SK-N-SH (cell line): ENCODE measurements at regions not wholly inside any gene's neighbourhood (a gene's known extent, or its start where the extent isn't known, plus 50 kb on each side); places are given as distances from the start of the nearest gene placed in this dataset.

Experiments
- CTCF ChIA-PET: fragments of 300-600, 350-600 bp; formaldehyde crosslinking; extraction: SDS; loops from one replicate; lab custom pipeline; 2021; lab: Yijun Ruan, JAX
- POLR2A ChIA-PET: fragments of 350-600 bp; sonication (Branson Sonifier 250); formaldehyde crosslinking; extraction: SDS; loops from one replicate; lab custom pipeline; 2020; ENCODE audit warnings: antibody characterized with exemption, inconsistent platforms; lab: Yijun Ruan, JAX
- DNase-seq: peaks from one replicate; pipeline ENCODE4 v3.0.0; 2012
- H2AFZ ChIP-seq: fragments of 200-600 bp; sonication (generic); 2 replicates; pipeline ENCODE4 v1.8.1; 2016; ENCODE audit warnings: antibody characterized with exemption, mild to moderate bottlenecking, low read depth
- H3F3A ChIP-seq: fragments of 200-600 bp; sonication (generic); replicated peaks from 2 replicates; pipeline ENCODE3; 2016; ENCODE audit warnings: antibody characterized with exemption, mild to moderate bottlenecking; ENCODE audit not compliant: insufficient read depth
- H3K27ac ChIP-seq, 2 experiments: fragments of 200-500 bp in 1 of 2; fragments of 200-600 bp in 1 of 2; sonication (Bioruptor generic) in 1 of 2; sonication (generic), shearing (Covaris generic) in 1 of 2; 2 replicates each; pipeline versions ENCODE4 v1.5.1 to v1.6.1; 2014 to 2016; ENCODE audit warnings: low read depth in 2 of 2, inconsistent platforms in 1 of 2, low read length in 1 of 2, mild to moderate bottlenecking in 1 of 2, mixed read lengths in 1 of 2
- H3K27me3 ChIP-seq: fragments of 200-600 bp; sonication (generic), shearing (Covaris generic); 2 replicates; pipeline ENCODE4 v1.6.1; 2016; ENCODE audit warnings: mixed run types; ENCODE audit not compliant: insufficient read depth
- H3K36me3 ChIP-seq, 2 experiments: fragments of 200-500 bp in 1 of 2; fragments of 200-600 bp in 1 of 2; sonication (Bioruptor generic) in 1 of 2; sonication (generic) in 1 of 2; replicated peaks in 1 of 2; 2 replicates each; pipeline versions ENCODE3 to v1.5.1; 2014 to 2016; ENCODE audit warnings: low read length in 1 of 2, mild to moderate bottlenecking in 1 of 2; ENCODE audit not compliant: insufficient read depth in 2 of 2, control insufficient read depth in 1 of 2
- H3K4me1 ChIP-seq, 2 experiments: fragments of 200-500 bp in 1 of 2; fragments of 200-600 bp in 1 of 2; sonication (Bioruptor generic) in 1 of 2; sonication (generic), shearing (Covaris generic) in 1 of 2; 2 replicates each; pipeline versions ENCODE4 v1.5.1 to v1.6.1; 2014 to 2016; ENCODE audit warnings: low read depth in 1 of 2, low read length in 1 of 2, mixed run types in 1 of 2; ENCODE audit not compliant: insufficient read depth in 2 of 2, control insufficient read depth in 1 of 2
- H3K4me2 ChIP-seq: fragments of 200-600 bp; sonication (generic), shearing (Covaris generic); 2 replicates; pipeline ENCODE4 v1.6.1; 2017; ENCODE audit warnings: mixed run types
- H3K4me3 ChIP-seq, 2 experiments: fragments of 200-500 bp in 1 of 2; fragments of 200-600 bp in 1 of 2; sonication (Bioruptor generic) in 1 of 2; sonication (generic), shearing (Covaris generic) in 1 of 2; 2 replicates each; pipeline versions ENCODE4 v1.5.1 to v1.8.1; 2014 to 2016; ENCODE audit warnings: low read depth in 2 of 2, inconsistent platforms in 1 of 2, low read length in 1 of 2, mild to moderate bottlenecking in 1 of 2, mixed read lengths in 1 of 2, moderate library complexity in 1 of 2
- H3K79me2 ChIP-seq: fragments of 200-600 bp; sonication (generic); 2 replicates; pipeline ENCODE4 v1.8.1; 2017; ENCODE audit warnings: mild to moderate bottlenecking; ENCODE audit not compliant: insufficient read depth
- H3K9ac ChIP-seq: fragments of 200-600 bp; sonication (generic); 2 replicates; pipeline ENCODE4 v1.6.1; 2017; ENCODE audit warnings: mixed run types
- H3K9me2 ChIP-seq: fragments of 200-600 bp; sonication (generic); 2 replicates; pipeline ENCODE4 v1.6.1; 2017; ENCODE audit warnings: mixed run types
- H3K9me3 ChIP-seq: fragments of 200-600 bp; sonication (generic); 2 replicates; pipeline ENCODE4 v1.6.1; 2017; ENCODE audit warnings: mixed run types, mild to moderate bottlenecking, moderate library complexity
- H4K20me1 ChIP-seq: fragments of 200-600 bp; sonication (generic); 2 replicates; pipeline ENCODE4 v1.6.1; 2017; ENCODE audit warnings: mild to moderate bottlenecking, mixed run types; ENCODE audit not compliant: insufficient read depth
- CHD2 ChIP-seq: fragments of 150-350 bp; IDR thresholded peaks from 2 replicates; pipeline ENCODE4 v1.6.1; 2018; ENCODE audit warnings: low read length; ENCODE audit not compliant: partially characterized antibody
- EZH2phosphoT487 ChIP-seq: fragments of 200-600 bp; sonication (generic); IDR thresholded peaks from 2 replicates; pipeline ENCODE4 v1.6.1; 2017; ENCODE audit warnings: low read depth, mixed run types, mild to moderate bottlenecking, antibody characterized with exemption, moderate library complexity, borderline replicate concordance
- FOXM1 ChIP-seq: IDR thresholded peaks from 2 replicates; pipeline ENCODE4 v1.4.0; 2012; ENCODE audit warnings: low read depth, mild to moderate bottlenecking
- JUND ChIP-seq: IDR thresholded peaks from 2 replicates; pipeline ENCODE4 v1.4.0; 2012
- MEF2A ChIP-seq: IDR thresholded peaks from 2 replicates; pipeline ENCODE4 v1.4.0; 2012; ENCODE audit warnings: low read depth, borderline replicate concordance
- MXI1 ChIP-seq: IDR thresholded peaks from 2 replicates; pipeline ENCODE4 v1.6.1; 2012; ENCODE audit warnings: mild to moderate bottlenecking, low read depth, low read length, improper control_type of control experiment
- NFIC ChIP-seq: IDR thresholded peaks from 2 replicates; pipeline ENCODE4 v1.4.0; 2012; ENCODE audit warnings: borderline replicate concordance
- RCOR1 ChIP-seq: fragments of 150-350 bp; IDR thresholded peaks from 2 replicates; pipeline ENCODE4 v1.6.1; 2017; ENCODE audit warnings: antibody characterized with exemption, low read length
- RXRA ChIP-seq: IDR thresholded peaks from 2 replicates; pipeline ENCODE4 v1.4.0; 2012; ENCODE audit warnings: low read depth, mild to moderate bottlenecking, borderline replicate concordance
- SIN3A ChIP-seq: IDR thresholded peaks from 2 replicates; pipeline ENCODE4 v1.6.1; 2012; ENCODE audit warnings: low read depth, mild to moderate bottlenecking, low read length, moderate library complexity, borderline replicate concordance
- TAF1 ChIP-seq: IDR thresholded peaks from 2 replicates; pipeline ENCODE4 v1.6.1; 2012; ENCODE audit warnings: low read depth, mild to moderate bottlenecking, low read length, moderate library complexity, borderline replicate concordance
- TEAD4 ChIP-seq: IDR thresholded peaks from 2 replicates; pipeline ENCODE4 v1.4.0; 2012; ENCODE audit warnings: mild to moderate bottlenecking, borderline replicate concordance; ENCODE audit not compliant: insufficient read depth
- YY1 ChIP-seq: IDR thresholded peaks from 2 replicates; pipeline ENCODE4 v1.4.0; 2012; ENCODE audit warnings: low read depth, mild to moderate bottlenecking
- TF ChIP-seq, protein P1 (sequence below): fragments of 200-600 bp; sonication (generic); IDR thresholded peaks from 2 replicates; pipeline ENCODE4 v1.6.1; 2017; ENCODE audit warnings: antibody characterized with exemption, mild to moderate bottlenecking, moderate library complexity
- TF ChIP-seq, protein P2 (sequence below): IDR thresholded peaks from 2 replicates; pipeline ENCODE4 v1.4.0; 2012; ENCODE audit warnings: low read depth, borderline replicate concordance
- TF ChIP-seq, protein P3 (sequence below): IDR thresholded peaks from 2 replicates; pipeline ENCODE4 v1.4.0; 2012; ENCODE audit warnings: low read depth, borderline replicate concordance

DNA sequence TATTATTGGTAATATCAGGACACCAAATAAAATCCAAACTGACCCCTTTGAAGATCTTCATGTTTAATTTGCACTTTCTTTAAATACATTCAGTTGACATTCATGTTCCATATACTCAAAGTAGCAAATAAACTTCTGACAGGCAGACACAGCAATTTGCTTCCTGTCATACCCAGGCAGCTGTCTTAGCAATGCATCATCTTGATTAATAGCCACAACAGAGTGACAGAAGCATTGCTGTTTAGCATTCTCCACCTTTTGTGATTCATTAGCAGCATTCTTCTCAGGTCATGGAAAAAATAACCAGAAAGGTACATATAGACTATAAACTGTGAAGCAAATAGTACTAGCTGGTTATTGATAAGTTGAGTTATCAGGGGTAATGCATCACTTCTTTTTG, 366.8 kb downstream of the CYLC2 start:
- CTCF ChIA-PET, result no interaction called here
- H3K79me2 ChIP-seq, result no peaks in the 10 kb centered on the region
- H3K27me3 ChIP-seq, result no peaks in the 10 kb centered on the region
- H2AFZ ChIP-seq, result no peak overlapping the region
- no peak overlapping the region for H3K9ac ChIP-seq
- DNase-seq, result no peak
- no peaks in the 10 kb centered on the region for H3K9me3 ChIP-seq
- H3K4me1 ChIP-seq, result no peaks in the 10 kb centered on the region
- H4K20me1 ChIP-seq, result no peaks in the 10 kb centered on the region
- POLR2A ChIA-PET, result no interaction called here
- H3F3A ChIP-seq, result no peaks in the 10 kb centered on the region
- H3K36me3 ChIP-seq, result no peaks in the 10 kb centered on the region
- H3K4me3 ChIP-seq, result no peak overlapping the region
- no peak overlapping the region for H3K27ac ChIP-seq
- no peak overlapping the region for H3K4me2 ChIP-seq
- TF ChIP-seq MXI1 (no peak), EZH2phosphoT487 (no peak), RXRA (no peak), CHD2 (no peak), TEAD4 (no peak), SIN3A (no peak)
- TF ChIP-seq, protein P1, sequence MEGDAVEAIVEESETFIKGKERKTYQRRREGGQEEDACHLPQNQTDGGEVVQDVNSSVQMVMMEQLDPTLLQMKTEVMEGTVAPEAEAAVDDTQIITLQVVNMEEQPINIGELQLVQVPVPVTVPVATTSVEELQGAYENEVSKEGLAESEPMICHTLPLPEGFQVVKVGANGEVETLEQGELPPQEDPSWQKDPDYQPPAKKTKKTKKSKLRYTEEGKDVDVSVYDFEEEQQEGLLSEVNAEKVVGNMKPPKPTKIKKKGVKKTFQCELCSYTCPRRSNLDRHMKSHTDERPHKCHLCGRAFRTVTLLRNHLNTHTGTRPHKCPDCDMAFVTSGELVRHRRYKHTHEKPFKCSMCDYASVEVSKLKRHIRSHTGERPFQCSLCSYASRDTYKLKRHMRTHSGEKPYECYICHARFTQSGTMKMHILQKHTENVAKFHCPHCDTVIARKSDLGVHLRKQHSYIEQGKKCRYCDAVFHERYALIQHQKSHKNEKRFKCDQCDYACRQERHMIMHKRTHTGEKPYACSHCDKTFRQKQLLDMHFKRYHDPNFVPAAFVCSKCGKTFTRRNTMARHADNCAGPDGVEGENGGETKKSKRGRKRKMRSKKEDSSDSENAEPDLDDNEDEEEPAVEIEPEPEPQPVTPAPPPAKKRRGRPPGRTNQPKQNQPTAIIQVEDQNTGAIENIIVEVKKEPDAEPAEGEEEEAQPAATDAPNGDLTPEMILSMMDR, result no peak
- TF ChIP-seq, protein P2, sequence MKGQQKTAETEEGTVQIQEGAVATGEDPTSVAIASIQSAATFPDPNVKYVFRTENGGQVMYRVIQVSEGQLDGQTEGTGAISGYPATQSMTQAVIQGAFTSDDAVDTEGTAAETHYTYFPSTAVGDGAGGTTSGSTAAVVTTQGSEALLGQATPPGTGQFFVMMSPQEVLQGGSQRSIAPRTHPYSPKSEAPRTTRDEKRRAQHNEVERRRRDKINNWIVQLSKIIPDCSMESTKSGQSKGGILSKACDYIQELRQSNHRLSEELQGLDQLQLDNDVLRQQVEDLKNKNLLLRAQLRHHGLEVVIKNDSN, result no peak
- H3K9me2 ChIP-seq, result no peaks in the 10 kb centered on the region

DNA sequence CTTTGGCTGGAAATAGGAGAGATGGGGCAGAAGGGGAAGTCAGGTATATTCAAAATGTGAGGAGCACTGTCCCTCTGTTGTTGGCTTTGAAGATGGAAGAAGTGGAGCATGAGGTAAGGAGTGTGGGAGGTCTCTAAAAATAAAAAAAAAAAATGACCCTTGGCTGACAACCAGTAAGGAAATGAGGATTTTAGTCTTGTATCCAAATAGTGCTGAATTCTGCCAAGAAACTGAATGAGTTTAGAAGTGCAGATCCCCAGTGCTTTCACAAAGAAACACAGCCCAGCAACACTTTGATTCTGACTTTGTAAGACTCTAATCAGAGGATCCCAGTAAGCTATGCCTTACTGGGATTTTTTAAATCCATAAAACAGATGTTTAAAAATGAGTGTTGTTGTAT, 367.9 kb downstream of the CYLC2 start:
- no peak for DNase-seq
- Histone ChIP-seq H3K9me3 (no peaks in the 10 kb centered on the region), H3K27ac (no peak overlapping the region), H3K79me2 (no peaks in the 10 kb centered on the region), H3K36me3 (no peaks in the 10 kb centered on the region), H3K4me3 (no peak overlapping the region), H3K9ac (no peak overlapping the region), H2AFZ (no peak overlapping the region), H3K4me1 (no peaks in the 10 kb centered on the region), H3K4me2 (no peak overlapping the region), H3K9me2 (no peaks in the 10 kb centered on the region), H3K27me3 (no peaks in the 10 kb centered on the region), H3F3A (no peaks in the 10 kb centered on the region), H4K20me1 (no peaks in the 10 kb centered on the region)
- TF ChIP-seq, protein P3, sequence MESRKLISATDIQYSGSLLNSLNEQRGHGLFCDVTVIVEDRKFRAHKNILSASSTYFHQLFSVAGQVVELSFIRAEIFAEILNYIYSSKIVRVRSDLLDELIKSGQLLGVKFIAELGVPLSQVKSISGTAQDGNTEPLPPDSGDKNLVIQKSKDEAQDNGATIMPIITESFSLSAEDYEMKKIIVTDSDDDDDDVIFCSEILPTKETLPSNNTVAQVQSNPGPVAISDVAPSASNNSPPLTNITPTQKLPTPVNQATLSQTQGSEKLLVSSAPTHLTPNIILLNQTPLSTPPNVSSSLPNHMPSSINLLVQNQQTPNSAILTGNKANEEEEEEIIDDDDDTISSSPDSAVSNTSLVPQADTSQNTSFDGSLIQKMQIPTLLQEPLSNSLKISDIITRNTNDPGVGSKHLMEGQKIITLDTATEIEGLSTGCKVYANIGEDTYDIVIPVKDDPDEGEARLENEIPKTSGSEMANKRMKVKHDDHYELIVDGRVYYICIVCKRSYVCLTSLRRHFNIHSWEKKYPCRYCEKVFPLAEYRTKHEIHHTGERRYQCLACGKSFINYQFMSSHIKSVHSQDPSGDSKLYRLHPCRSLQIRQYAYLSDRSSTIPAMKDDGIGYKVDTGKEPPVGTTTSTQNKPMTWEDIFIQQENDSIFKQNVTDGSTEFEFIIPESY, result no peak
- TF ChIP-seq RCOR1 (no peak), MEF2A (no peak), YY1 (no peak), CHD2 (no peak), FOXM1 (no peak), JUND (no peak), TAF1 (no peak), NFIC (no peak)
- CTCF ChIA-PET, result no interaction called here
- POLR2A ChIA-PET, result no interaction called here
